Testis (tissue), 2 donors: ENCODE measurements at regions not wholly inside any gene's neighbourhood (a gene's known extent, or its start where the extent isn't known, plus 50 kb on each side); places are given as distances from the start of the nearest gene placed in this dataset.

Experiments used
- DNase-seq: peaks from one replicate; pipeline ENCODE4 v3.0.0-alpha.2; 2019
- H3K27ac ChIP-seq, 2 donors: fragments of 200-600 bp; sonication (generic); one replicate each; pipeline ENCODE4 v1.5.1; 2019
- H3K27me3 ChIP-seq: fragments of 200-600 bp; sonication (generic); one replicate; pipeline ENCODE4 v1.5.1; 2019
- H3K36me3 ChIP-seq: fragments of 200-600 bp; sonication (generic); one replicate; pipeline ENCODE4 v1.5.1; 2017; ENCODE audit warnings: low read depth; ENCODE audit errors: missing control alignments
- H3K4me1 ChIP-seq: fragments of 200-600 bp; sonication (generic); one replicate; pipeline ENCODE4 v1.5.1; 2019
- H3K4me3 ChIP-seq, 2 donors: fragments of 200-600 bp; sonication (generic); one replicate each; pipeline ENCODE4 v1.5.1; 2017 to 2019
- H3K9me3 ChIP-seq: fragments of 200-600 bp; sonication (generic); one replicate; pipeline ENCODE4 v1.5.1; 2017
- CTCF ChIP-seq, 3 experiments: fragments of 450-650 bp in 2 of 3; fragments of 200-600 bp in 1 of 3; sonication (generic) in 1 of 3; IDR thresholded peaks; one replicate each; pipeline ENCODE4 v1.5.1; 2016 to 2019; ENCODE audit warnings: antibody characterized with exemption in 3 of 3, mild to moderate bottlenecking in 2 of 3, moderate library complexity in 1 of 3
- POLR2A ChIP-seq: fragments of 450-650 bp; IDR thresholded peaks from one replicate; pipeline ENCODE4 v1.6.1; 2017; ENCODE audit warnings: antibody characterized with exemption, mild to moderate bottlenecking, moderate library complexity
- WGBS, 2 donors: methylation state at CpG; one replicate each; pipeline ENCODE4 v1.1.5; 2018; 5-methylcytosine and 5-hydroxymethylcytosine counted together
- intact Hi-C: fragments of 100-400 bp; cut with DNase I; formaldehyde crosslinking; loops from one replicate; pipeline ENCODE4 v1.15.1; 2023; ENCODE audit warnings: low total_unique reads

GRCh38 chr14:86943391-86944365 is 1049.3 kb downstream of the GALC start:
- WGBS, 2 donors, result 86 to 92% methylated on average over 5 of the region's 5 CpGs
- Histone ChIP-seq H3K4me1 (no peaks in the 10 kb centered on the region), H3K27ac (no peak overlapping the region), H3K27me3 (no peaks in the 10 kb centered on the region), H3K36me3 (no peaks in the 10 kb centered on the region), H3K4me3 (no peak overlapping the region), H3K9me3 (no peaks in the 10 kb centered on the region)
- intact Hi-C loops, result no loop called here
- TF ChIP-seq POLR2A, result no peak
- TF ChIP-seq CTCF (IDR thresholded peaks at IDR 0.05), result no peak
- no peak for DNase-seq

DNA sequence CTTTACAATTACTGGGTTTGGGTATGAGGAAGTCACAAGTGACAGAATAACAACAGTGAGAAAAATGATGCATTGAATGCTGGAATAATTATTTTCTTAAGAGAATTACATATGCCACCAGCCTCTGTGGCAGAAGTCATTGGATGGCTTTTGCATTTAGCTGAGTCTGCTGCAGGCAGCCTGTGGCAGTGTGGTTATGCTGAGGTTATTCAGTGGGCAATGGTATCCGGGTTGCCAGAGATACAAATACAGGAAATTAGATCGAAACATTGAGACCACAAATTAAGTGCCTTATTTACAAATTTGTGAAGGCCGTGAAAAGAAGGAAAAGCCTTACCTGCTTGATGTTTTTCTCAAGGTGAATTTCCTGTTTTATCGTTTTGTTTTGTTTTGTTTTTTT is 1050.0 kb downstream of the GALC start:
- no peak overlapping the region for H3K27ac ChIP-seq
- WGBS, 2 donors, result 79 to 88% methylated on average over 4 of the region's 4 CpGs
- TF ChIP-seq CTCF (IDR thresholded peaks at IDR 0.05) (no peak), POLR2A (no peak)
- H3K9me3 ChIP-seq, result no peaks in the 10 kb centered on the region
- intact Hi-C loops, result no loop called here
- no peaks in the 10 kb centered on the region for H3K4me1 ChIP-seq
- DNase-seq, result no peak
- no peaks in the 10 kb centered on the region for H3K36me3 ChIP-seq
- no peak overlapping the region for H3K4me3 ChIP-seq
- no peaks in the 10 kb centered on the region for H3K27me3 ChIP-seq

- Histone ChIP-seq H3K4me1 (no peaks in the 10 kb centered on the region), H3K27ac (no peak overlapping the region), H3K36me3 (no peaks in the 10 kb centered on the region), H3K4me3 (no peak overlapping the region), H3K27me3 (no peaks in the 10 kb centered on the region), H3K9me3 (no peaks in the 10 kb centered on the region)
- TF ChIP-seq POLR2A (no peak), CTCF (IDR thresholded peaks at IDR 0.05) (no peak)
- 78 to 80% methylated on average over 2 of the region's 2 CpGs for WGBS, 2 donors
- no peak for DNase-seq
- intact Hi-C loops, result no loop called here
Measured at GRCh38 chr14:86940106-86940505, 1052.9 kb downstream of the GALC start.

DNA sequence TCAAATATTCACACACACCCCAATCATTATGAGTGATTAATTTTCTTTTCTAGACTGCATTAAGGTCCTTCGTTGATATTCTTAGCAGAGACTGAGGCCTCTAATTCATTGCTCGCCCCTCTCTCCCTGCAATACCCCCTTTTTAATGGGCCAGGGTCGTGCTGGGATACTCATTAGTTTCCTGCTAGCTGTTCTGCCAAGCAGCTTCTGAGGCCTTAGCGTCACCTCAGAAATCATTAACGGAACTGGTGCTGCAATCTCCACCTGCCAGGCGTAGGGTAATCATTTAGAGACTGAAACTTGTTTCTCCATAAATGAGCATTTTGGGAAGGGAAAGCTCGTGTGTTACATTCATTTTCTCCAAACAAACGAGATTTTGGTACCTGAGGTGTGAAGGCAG is 1054.7 kb downstream of the GALC start:
- H3K4me1 ChIP-seq, result no peaks in the 10 kb centered on the region
- DNase-seq, result no peak
- intact Hi-C loops, result no loop called here
- WGBS, 2 donors, result 83 to 86% methylated on average over 8 of the region's 8 CpGs
- no peaks in the 10 kb centered on the region for H3K9me3 ChIP-seq
- H3K4me3 ChIP-seq, result no peak overlapping the region
- no peaks in the 10 kb centered on the region for H3K27me3 ChIP-seq
- TF ChIP-seq POLR2A (no peak), CTCF (IDR thresholded peaks at IDR 0.05) (no peak)
- no peak overlapping the region for H3K27ac ChIP-seq
- H3K36me3 ChIP-seq, result no peaks in the 10 kb centered on the region

DNA sequence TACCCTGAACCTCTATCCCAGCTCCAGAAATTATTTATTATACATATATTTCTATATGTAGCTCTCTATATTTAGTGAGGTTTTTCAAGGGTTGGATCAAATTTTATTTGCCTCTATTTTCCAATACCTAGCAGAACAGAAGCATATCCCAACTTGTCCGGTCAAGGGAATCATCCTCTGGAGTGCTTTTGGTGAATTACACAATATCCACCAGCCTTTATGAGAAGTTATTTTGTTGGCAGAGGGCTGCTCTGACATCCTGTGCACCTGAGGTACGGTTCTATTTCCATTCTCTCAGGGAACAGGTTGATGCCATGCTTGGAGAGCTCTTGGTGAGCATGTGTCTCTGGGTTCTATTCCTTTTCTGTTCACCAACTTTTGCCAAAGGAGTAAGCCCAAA is 1056.4 kb downstream of the GALC start:
- Histone ChIP-seq H3K27ac (no peak overlapping the region), H3K36me3 (no peaks in the 10 kb centered on the region), H3K9me3 (no peaks in the 10 kb centered on the region), H3K4me1 (no peaks in the 10 kb centered on the region), H3K27me3 (no peaks in the 10 kb centered on the region), H3K4me3 (no peak overlapping the region)
- no peak for DNase-seq
- WGBS, 2 donors, result 90 to 94% methylated on average over 2 of the region's 2 CpGs
- intact Hi-C loops, result no loop called here
- TF ChIP-seq CTCF (IDR thresholded peaks at IDR 0.05) (no peak), POLR2A (no peak)
